Mesendoderm (in vitro differentiated cells): ENCODE measurements at regions not wholly inside any gene's neighbourhood (a gene's known extent, or its start where the extent isn't known, plus 50 kb on each side); places are given as distances from the start of the nearest gene placed in this dataset.

Experiments used
- DNase-seq: peaks from one replicate; pipeline ENCODE4 v3.0.0; 2013
- H2AK5ac ChIP-seq: 2 replicates; pipeline ENCODE4 v1.6.1; 2013; ENCODE audit warnings: low read length, inconsistent platforms
- H2BK120ac ChIP-seq: 2 replicates; pipeline ENCODE4 v1.6.1; 2013; ENCODE audit warnings: low read depth, mild to moderate bottlenecking, low read length, moderate library complexity, mixed read lengths
- H2BK15ac ChIP-seq: replicated peaks from 2 replicates; pipeline ENCODE4 v1.6.1; 2013; ENCODE audit warnings: low read depth, mild to moderate bottlenecking, moderate library complexity
- H2BK5ac ChIP-seq: 2 replicates; pipeline ENCODE4 v1.6.1; 2013; ENCODE audit warnings: low read length, inconsistent platforms
- H3K18ac ChIP-seq: 2 replicates; pipeline ENCODE4 v1.6.1; 2013; ENCODE audit warnings: mild to moderate bottlenecking, low read length, mixed read lengths
- H3K23ac ChIP-seq: one replicate; pipeline ENCODE4 v1.6.1; 2013; ENCODE audit warnings: low read length
- H3K27ac ChIP-seq: 2 replicates; pipeline ENCODE4 v1.5.1; 2013; ENCODE audit warnings: low read depth, mild to moderate bottlenecking, inconsistent platforms, low read length, moderate library complexity
- H3K27me3 ChIP-seq: 2 replicates; pipeline ENCODE4 v1.6.1; 2013; ENCODE audit warnings: low read length, control low read depth, mild to moderate bottlenecking, inconsistent platforms; ENCODE audit not compliant: insufficient read depth, poor library complexity
- H3K36me3 ChIP-seq: 2 replicates; pipeline ENCODE4 v1.6.1; 2013; ENCODE audit warnings: low read length, inconsistent platforms; ENCODE audit not compliant: control insufficient read depth, insufficient read depth
- H3K4ac ChIP-seq: one replicate; pipeline ENCODE4 v1.6.1; 2013; ENCODE audit warnings: low read depth, mild to moderate bottlenecking, low read length, moderate library complexity
- H3K4me1 ChIP-seq: 2 replicates; pipeline ENCODE4 v1.6.1; 2013; ENCODE audit warnings: low read depth, low read length, inconsistent platforms; ENCODE audit not compliant: control insufficient read depth
- H3K4me2 ChIP-seq: 2 replicates; pipeline ENCODE4 v1.6.1; 2013; ENCODE audit warnings: low read length
- H3K4me3 ChIP-seq: 2 replicates; pipeline ENCODE4 v1.5.1; 2013; ENCODE audit warnings: mild to moderate bottlenecking, low read length
- H3K56ac ChIP-seq: one replicate; pipeline ENCODE4 v1.6.1; 2013; ENCODE audit warnings: low read length
- H3K79me1 ChIP-seq: 2 replicates; pipeline ENCODE4 v1.6.1; 2013; ENCODE audit warnings: low read length, inconsistent platforms
- H3K79me2 ChIP-seq: 2 replicates; pipeline ENCODE4 v1.6.1; 2013; ENCODE audit warnings: mild to moderate bottlenecking, low read length; ENCODE audit not compliant: control insufficient read depth, insufficient read depth
- H3K9ac ChIP-seq: 2 replicates; pipeline ENCODE4 v1.6.1; 2013; ENCODE audit warnings: low read length, inconsistent platforms
- H4K5ac ChIP-seq: one replicate; pipeline ENCODE4 v1.6.1; 2013; ENCODE audit warnings: low read length
- H4K8ac ChIP-seq: one replicate; pipeline ENCODE4 v1.6.1; 2013; ENCODE audit warnings: low read depth, mild to moderate bottlenecking, control low read depth, low read length, moderate library complexity
- WGBS: extraction: QIAGEN DNeasy Blood & Tissue Kit; methylation state at CpG from one replicate; pipeline ENCODE4 v1.1.7; 2013; ENCODE audit warnings: low lambda C conversion rate, missing lambda C conversion rate; ENCODE audit not compliant: insufficient coverage; ENCODE audit errors: extremely low coverage; 5-methylcytosine and 5-hydroxymethylcytosine counted together

- H2AK5ac ChIP-seq, result no peak overlapping the region
- H2BK120ac ChIP-seq, result no peak overlapping the region
- no peak overlapping the region for H3K9ac ChIP-seq
- H2BK5ac ChIP-seq, result no peak overlapping the region
- H3K56ac ChIP-seq, result no peak overlapping the region
- no peaks in the 10 kb centered on the region for H3K79me2 ChIP-seq
- no peak overlapping the region for H3K4ac ChIP-seq
- H2BK15ac ChIP-seq, result no peak overlapping the region
- H3K27ac ChIP-seq, result no peak overlapping the region
- H4K8ac ChIP-seq, result no peak overlapping the region
- no peak overlapping the region for H3K23ac ChIP-seq
- no peak overlapping the region for H3K4me3 ChIP-seq
- no peak overlapping the region for H3K4me2 ChIP-seq
- H3K4me1 ChIP-seq, result no peaks in the 10 kb centered on the region
- no peak for DNase-seq
- no peak overlapping the region for H4K5ac ChIP-seq
- no peaks in the 10 kb centered on the region for H3K27me3 ChIP-seq
- H3K36me3 ChIP-seq, result no peaks in the 10 kb centered on the region
- H3K79me1 ChIP-seq, result no peaks in the 10 kb centered on the region
- WGBS, result 100% methylated on average over 1 of the region's 1 CpG
- H3K18ac ChIP-seq, result no peak overlapping the region
These were observed 435.1 kb upstream of the MARCKS start for GRCh38 chr6:113421997-113422396.

DNA sequence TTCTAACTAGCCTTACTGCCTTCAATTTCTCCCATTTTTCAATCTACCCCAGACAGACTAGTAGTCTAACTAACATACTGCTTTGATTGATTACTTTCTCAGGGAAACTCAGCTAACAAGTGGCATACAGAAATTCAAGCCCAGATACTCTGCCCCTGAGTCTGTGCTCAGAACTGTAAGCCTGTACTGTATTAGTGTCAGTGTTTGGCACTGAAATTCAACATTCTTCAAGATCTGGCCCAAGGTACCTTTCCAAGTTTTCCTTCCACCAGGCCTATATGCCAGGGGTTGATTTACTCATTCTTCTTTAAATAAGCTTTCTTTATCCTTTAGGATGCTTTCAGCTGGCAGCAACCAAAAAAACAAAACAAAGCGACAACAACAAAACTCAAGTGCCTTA is 433.2 kb upstream of the MARCKS start:
- no CpG with 5 or more reads among the region's 1 CpG for WGBS
- no peak overlapping the region for H3K4me2 ChIP-seq
- H3K4me1 ChIP-seq, result no peaks in the 10 kb centered on the region
- H3K4ac ChIP-seq, result no peak overlapping the region
- DNase-seq, result no peak
- no peak overlapping the region for H4K8ac ChIP-seq
- H3K56ac ChIP-seq, result no peak overlapping the region
- H2AK5ac ChIP-seq, result no peak overlapping the region
- H3K79me2 ChIP-seq, result no peaks in the 10 kb centered on the region
- no peak overlapping the region for H2BK5ac ChIP-seq
- no peak overlapping the region for H3K4me3 ChIP-seq
- no peak overlapping the region for H4K5ac ChIP-seq
- H3K18ac ChIP-seq, result no peak overlapping the region
- H3K23ac ChIP-seq, result no peak overlapping the region
- H3K9ac ChIP-seq, result no peak overlapping the region
- H2BK120ac ChIP-seq, result no peak overlapping the region
- H3K27ac ChIP-seq, result no peak overlapping the region
- no peaks in the 10 kb centered on the region for H3K36me3 ChIP-seq
- no peaks in the 10 kb centered on the region for H3K79me1 ChIP-seq
- no peak overlapping the region for H2BK15ac ChIP-seq
- no peaks in the 10 kb centered on the region for H3K27me3 ChIP-seq

- Histone ChIP-seq H2BK5ac (no peak overlapping the region), H3K4me1 (no peaks in the 10 kb centered on the region), H3K56ac (no peak overlapping the region), H3K4me3 (no peak overlapping the region), H3K23ac (no peak overlapping the region), H3K27ac (no peak overlapping the region), H4K8ac (no peak overlapping the region), H3K79me2 (no peaks in the 10 kb centered on the region), H3K79me1 (no peaks in the 10 kb centered on the region), H3K9ac (no peak overlapping the region), H2BK120ac (no peak overlapping the region), H3K27me3 (no peaks in the 10 kb centered on the region), H2BK15ac (no peak overlapping the region), H3K4me2 (no peak overlapping the region), H3K4ac (no peak overlapping the region), H2AK5ac (no peak overlapping the region), H4K5ac (no peak overlapping the region), H3K36me3 (no peaks in the 10 kb centered on the region), H3K18ac (no peak overlapping the region)
- DNase-seq, result no peak
- no CpG with 5 or more reads among the region's 3 CpGs for WGBS
These were observed 431.0 kb upstream of the MARCKS start for GRCh38 chr6:113425977-113426660.

DNA sequence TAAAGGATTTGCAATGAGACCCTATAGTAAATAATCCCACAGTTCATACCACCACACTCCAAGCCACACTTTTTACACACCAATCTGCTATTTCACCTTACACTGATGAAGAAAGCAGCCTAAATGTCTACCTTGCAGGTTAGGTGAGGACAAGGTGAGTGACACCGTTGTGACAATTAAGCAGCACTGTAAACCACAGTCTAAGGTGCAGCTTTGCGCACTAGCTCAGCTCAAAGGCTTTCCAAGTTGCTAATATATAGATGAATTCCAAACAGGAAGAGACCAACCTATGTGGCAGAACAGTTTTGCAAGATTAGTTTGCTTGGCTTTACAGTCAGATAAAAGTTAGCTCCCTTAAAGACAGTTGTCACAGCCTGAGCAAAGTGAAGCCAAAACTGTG is 429.5 kb upstream of the MARCKS start:
- WGBS, result no CpG with 5 or more reads among the region's 2 CpGs
- H4K5ac ChIP-seq, result no peak overlapping the region
- H2AK5ac ChIP-seq, result no peak overlapping the region
- H3K18ac ChIP-seq, result no peak overlapping the region
- no peak overlapping the region for H2BK5ac ChIP-seq
- H3K4ac ChIP-seq, result no peak overlapping the region
- H3K4me2 ChIP-seq, result no peak overlapping the region
- H4K8ac ChIP-seq, result no peak overlapping the region
- H2BK120ac ChIP-seq, result no peak overlapping the region
- no peak overlapping the region for H3K4me3 ChIP-seq
- H2BK15ac ChIP-seq, result no peak overlapping the region
- no peak overlapping the region for H3K23ac ChIP-seq
- H3K79me1 ChIP-seq, result no peaks in the 10 kb centered on the region
- H3K56ac ChIP-seq, result no peak overlapping the region
- H3K27ac ChIP-seq, result no peak overlapping the region
- no peak overlapping the region for H3K9ac ChIP-seq
- H3K4me1 ChIP-seq, result no peaks in the 10 kb centered on the region
- H3K36me3 ChIP-seq, result no peaks in the 10 kb centered on the region
- H3K79me2 ChIP-seq, result no peaks in the 10 kb centered on the region
- no peak for DNase-seq
- H3K27me3 ChIP-seq, result no peaks in the 10 kb centered on the region

DNA sequence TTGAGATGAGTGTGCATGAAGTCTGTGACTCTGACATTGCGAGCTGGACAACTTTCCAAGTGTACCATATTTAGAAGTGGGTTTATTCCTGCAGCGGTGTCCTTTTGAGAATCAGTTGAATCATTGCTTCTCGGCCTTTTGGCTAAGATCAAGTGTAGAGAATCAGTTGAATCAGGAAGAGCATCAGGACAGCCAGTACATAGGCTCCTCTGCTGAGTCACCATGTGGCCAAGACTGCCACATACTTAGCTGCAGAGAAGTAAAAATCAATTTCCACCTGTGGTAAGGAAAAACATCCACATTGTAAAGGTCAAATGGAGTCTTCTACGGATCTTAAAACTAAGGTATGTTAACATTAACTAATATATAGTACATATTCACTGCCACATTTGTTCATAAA is 428.4 kb upstream of the MARCKS start:
- Histone ChIP-seq H3K56ac (no peak overlapping the region), H3K4me2 (no peak overlapping the region), H3K27ac (no peak overlapping the region), H4K5ac (no peak overlapping the region), H3K9ac (no peak overlapping the region), H2BK15ac (no peak overlapping the region), H3K4me3 (no peak overlapping the region), H3K23ac (no peak overlapping the region), H3K36me3 (no peaks in the 10 kb centered on the region), H2BK5ac (no peak overlapping the region), H3K79me2 (no peaks in the 10 kb centered on the region), H3K27me3 (no peaks in the 10 kb centered on the region), H2AK5ac (no peak overlapping the region), H4K8ac (no peak overlapping the region), H2BK120ac (no peak overlapping the region), H3K18ac (no peak overlapping the region), H3K79me1 (no peaks in the 10 kb centered on the region), H3K4ac (no peak overlapping the region), H3K4me1 (no peaks in the 10 kb centered on the region)
- no CpG with 5 or more reads among the region's 4 CpGs for WGBS
- DNase-seq, result no peak
